ENCODE measurements at regions not wholly inside any gene's neighbourhood (a gene's known extent, or its start where the extent isn't known, plus 50 kb on each side); places are given as distances from the start of the nearest gene placed in this dataset.

- TF ChIP-seq CTCF (IDR thresholded peaks at IDR 0.05) (no peak), POLR2A (IDR thresholded peaks at IDR 0.05) (no peak)
Measured at GRCh38 chr20:16926626-16927430, 178.7 kb downstream of the OTOR start.
